Thyroid gland (tissue), 4 donors: ENCODE measurements at regions not wholly inside any gene's neighbourhood (a gene's known extent, or its start where the extent isn't known, plus 50 kb on each side); places are given as distances from the start of the nearest gene placed in this dataset.
"Not testable (repeated sequence)": the region's sequence is repeated elsewhere in the genome, so short reads cannot be mapped to it uniquely, and the experiment has no call there.

Experiments used
- DNase-seq, 2 donors: peaks; one replicate each; pipeline ENCODE4 v3.0.0-alpha.2; 2019
- H3K27ac ChIP-seq, 3 donors: fragments of 200-600 bp; sonication (generic); 1 replicate in 2 of 3; 2 replicates in 1 of 3; pipeline ENCODE4 v1.5.1; 2016 to 2019; ENCODE audit warnings: mild to moderate bottlenecking in 1 of 3, moderate library complexity in 1 of 3
- H3K27me3 ChIP-seq: fragments of 200-600 bp; sonication (generic); one replicate; pipeline ENCODE4 v1.5.1; 2019
- H3K36me3 ChIP-seq, 2 donors: fragments of 200-600 bp; sonication (generic); one replicate each; pipeline ENCODE4 v1.5.1; 2016 to 2019
- H3K4me1 ChIP-seq, 2 donors: fragments of 200-600 bp; sonication (generic); one replicate each; pipeline ENCODE4 v1.5.1; 2017 to 2019
- H3K4me3 ChIP-seq, 3 donors: fragments of 200-600 bp; sonication (generic); replicated peaks in 1 of 3; 1 replicate in 2 of 3; 2 replicates in 1 of 3; pipeline ENCODE4 v1.5.1; 2016; ENCODE audit warnings: mild to moderate bottlenecking in 1 of 3
- H3K9me3 ChIP-seq: fragments of 200-600 bp; sonication (generic); one replicate; pipeline ENCODE4 v1.5.1; 2017
- CTCF ChIP-seq, 6 experiments: fragments of 200-600 bp in 3 of 6; fragments of 450-650 bp in 3 of 6; sonication (generic) in 3 of 6; IDR thresholded peaks; one replicate each; pipeline ENCODE4 v1.5.1; 2016 to 2019; ENCODE audit warnings: antibody characterized with exemption in 6 of 6, mild to moderate bottlenecking in 2 of 6, inconsistent platforms in 1 of 6, moderate library complexity in 1 of 6
- POLR2A ChIP-seq, 2 donors: fragments of 450-650 bp; IDR thresholded peaks; one replicate each; pipeline ENCODE4 v1.6.1; 2017; ENCODE audit warnings: antibody characterized with exemption in 2 of 2, mild to moderate bottlenecking in 2 of 2, moderate library complexity in 1 of 2
- WGBS, 2 donors: methylation state at CpG; one replicate each; pipeline ENCODE4 v1.1.5; 2017; 5-methylcytosine and 5-hydroxymethylcytosine counted together
- intact Hi-C: fragments of 100-400 bp; cut with DNase I; formaldehyde crosslinking; loops from one replicate; pipeline ENCODE4 v1.15.1; 2023

- Histone ChIP-seq H3K9me3 (no peaks in the 10 kb centered on the region), H3K36me3 (no peaks in the 10 kb centered on the region), H3K27me3 (no peaks in the 10 kb centered on the region), H3K4me3 (no peak overlapping the region), H3K4me1 (no peaks in the 10 kb centered on the region), H3K27ac (no peak overlapping the region)
- TF ChIP-seq CTCF (IDR thresholded peaks at IDR 0.05) (no peak), POLR2A (IDR thresholded peaks at IDR 0.05) (no peak)
- DNase-seq: no peak
- 74 to 75% methylated on average over 1 of the region's 1 CpG for WGBS, 2 donors
- intact Hi-C loops: no loop called here
These were observed 405.0 kb downstream of the RAP2B start for GRCh38 chr3:153567011-153567410.

- DNase-seq: no peak
- intact Hi-C loops: no loop called here
- Histone ChIP-seq H3K27ac (no peak overlapping the region), H3K4me3 (no peak overlapping the region), H3K27me3 (no peaks in the 10 kb centered on the region), H3K36me3 (no peaks in the 10 kb centered on the region), H3K9me3 (no peaks in the 10 kb centered on the region), H3K4me1 (no peaks in the 10 kb centered on the region)
- TF ChIP-seq POLR2A (IDR thresholded peaks at IDR 0.05) (no peak), CTCF (IDR thresholded peaks at IDR 0.05) (no peak)
These were observed 405.5 kb downstream of the RAP2B start for GRCh38 chr3:153567556-153567955.

GRCh38 chr3:153570481-153570880 lies 408.5 kb downstream of the RAP2B start:
- H3K9me3 ChIP-seq, DNase-seq, H3K4me1 ChIP-seq, H3K4me3 ChIP-seq, H3K27me3 ChIP-seq, H3K27ac ChIP-seq, intact Hi-C loops, H3K36me3 ChIP-seq: not testable (repeated sequence)
- 97 to 100% methylated on average over 1 of the region's 1 CpG for WGBS, 2 donors

GRCh38 chr3:153572165-153572564 lies 410.1 kb downstream of the RAP2B start:
- TF ChIP-seq POLR2A (IDR thresholded peaks at IDR 0.05) (no peak), CTCF (IDR thresholded peaks at IDR 0.05) (no peak)
- no peaks in the 10 kb centered on the region for H3K27me3 ChIP-seq
- DNase-seq: no peak
- no peak overlapping the region for H3K27ac ChIP-seq
- H3K4me3 ChIP-seq: no peak overlapping the region
- no peaks in the 10 kb centered on the region for H3K36me3 ChIP-seq
- H3K4me1 ChIP-seq: peaks cover 0 to 3% of the 10 kb centered on the region in 2 donors
- 92 to 95% methylated on average over 3 of the region's 3 CpGs for whole genome bisulfite sequencing, 2 donors
- intact Hi-C loops: no loop called here
- H3K9me3 ChIP-seq: no peaks in the 10 kb centered on the region

GRCh38 chr3:153572654-153573053 lies 410.6 kb downstream of the RAP2B start:
- TF ChIP-seq CTCF (IDR thresholded peaks at IDR 0.05): no peak
- TF ChIP-seq POLR2A (IDR thresholded peaks at IDR 0.05): no peak
- peaks cover 0 to 3% of the 10 kb centered on the region in 2 donors for H3K4me1 ChIP-seq
- H3K9me3 ChIP-seq: no peaks in the 10 kb centered on the region
- no peaks in the 10 kb centered on the region for H3K27me3 ChIP-seq
- no peak overlapping the region for H3K4me3 ChIP-seq
- no peaks in the 10 kb centered on the region for H3K36me3 ChIP-seq
- intact Hi-C loops: no loop called here
- DNase-seq: no peak
- no peak overlapping the region for H3K27ac ChIP-seq
- WGBS, 2 donors: 87 to 97% methylated on average over 2 of the region's 2 CpGs

GRCh38 chr3:153573481-153573880 lies 411.5 kb downstream of the RAP2B start:
- intact Hi-C loops: no loop called here
- WGBS, 2 donors: 91 to 93% methylated on average over 2 of the region's 2 CpGs
- Histone ChIP-seq H3K4me1 (peaks cover 0 to 3% of the 10 kb centered on the region in 2 donors), H3K27ac (no peak overlapping the region), H3K36me3 (no peaks in the 10 kb centered on the region), H3K27me3 (no peaks in the 10 kb centered on the region), H3K9me3 (no peaks in the 10 kb centered on the region), H3K4me3 (no peak overlapping the region)
- DNase-seq: no peak
- no peak for TF ChIP-seq POLR2A (IDR thresholded peaks at IDR 0.05)
- no peak for TF ChIP-seq CTCF (IDR thresholded peaks at IDR 0.05)
